Colon (tissue), 2 donors: ENCODE measurements at regions not wholly inside any gene's neighbourhood (a gene's known extent, or its start where the extent isn't known, plus 50 kb on each side); places are given as distances from the start of the nearest gene placed in this dataset.
"Not testable (repeated sequence)": the region's sequence is repeated elsewhere in the genome, so short reads cannot be mapped to it uniquely, and the experiment has no call there.

ENCODE experiments used
- FAIRE-seq: peaks from 2 replicates; lab custom pipeline; 2012; peaks lifted over from hg19 to GRCh38; lab: Jason Lieb, UNC
- donor health status: control.
- donor health status: control.

- no peak for FAIRE-seq
Measured at GRCh38 chr18:10119991-10120390, 206.2 kb downstream of the VAPA start.

- no peak for FAIRE-seq
Measured at GRCh38 chr18:10120622-10121021, 206.8 kb downstream of the VAPA start.

- no peak for FAIRE-seq
Measured at GRCh38 chr18:10121028-10121427, 207.2 kb downstream of the VAPA start.

GRCh38 chr18:10121786-10122515 lies 208.1 kb downstream of the VAPA start:
- FAIRE-seq = no peak

- FAIRE-seq = no peak
Measured at GRCh38 chr18:10122988-10123950, 209.5 kb downstream of the VAPA start.

- FAIRE-seq = no peak
Measured at GRCh38 chr18:10124071-10124470, 210.3 kb downstream of the VAPA start.

- no peak for FAIRE-seq
Measured at GRCh38 chr18:10124557-10124956, 210.7 kb downstream of the VAPA start.

- no peak for FAIRE-seq
Measured at GRCh38 chr18:10124967-10125366, 211.2 kb downstream of the VAPA start.

GRCh38 chr18:10127729-10128128 lies 213.9 kb downstream of the VAPA start:
- no peak for FAIRE-seq

- no peak for FAIRE-seq
Measured at GRCh38 chr18:10128921-10129501, 215.2 kb downstream of the VAPA start.

GRCh38 chr18:10130606-10131005 lies 216.8 kb downstream of the VAPA start:
- FAIRE-seq = no peak

- no peak for FAIRE-seq
Measured at GRCh38 chr18:10131081-10131459, 217.3 kb downstream of the VAPA start.

GRCh38 chr18:10131460-10132395 lies 217.9 kb downstream of the VAPA start:
- no peak for FAIRE-seq

- no peak for FAIRE-seq
Measured at GRCh38 chr18:10133516-10133915, 219.7 kb downstream of the VAPA start.

GRCh38 chr18:10134204-10134603 lies 220.4 kb downstream of the VAPA start:
- FAIRE-seq = no peak

- FAIRE-seq = not testable (repeated sequence)
Measured at GRCh38 chr18:10134749-10135148, 220.9 kb downstream of the VAPA start.

GRCh38 chr18:10135302-10135926 lies 221.6 kb downstream of the VAPA start:
- FAIRE-seq = no peak

GRCh38 chr18:10138719-10139118 lies 224.9 kb downstream of the VAPA start:
- no peak for FAIRE-seq

- no peak for FAIRE-seq
Measured at GRCh38 chr18:10139783-10140410, 226.1 kb downstream of the VAPA start.

- no peak for FAIRE-seq
Measured at GRCh38 chr18:10140461-10141282, 226.9 kb downstream of the VAPA start.
